Esophagus muscularis mucosa (tissue), 4 donors: ENCODE measurements at regions not wholly inside any gene's neighbourhood (a gene's known extent, or its start where the extent isn't known, plus 50 kb on each side); places are given as distances from the start of the nearest gene placed in this dataset.
"Not testable (repeated sequence)": the region's sequence is repeated elsewhere in the genome, so short reads cannot be mapped to it uniquely, and the experiment has no call there.

Experiments
- CTCF ChIP-seq, 3 experiments: fragments of 200-600 bp in 2 of 3; fragments of 450-650 bp in 1 of 3; sonication (generic) in 2 of 3; IDR thresholded peaks; one replicate each; pipeline ENCODE4 v1.5.1; 2017 to 2019; ENCODE audit warnings: antibody characterized with exemption in 3 of 3, mild to moderate bottlenecking in 2 of 3, moderate library complexity in 1 of 3
- EP300 ChIP-seq: sonication (generic); formaldehyde crosslinking; IDR thresholded peaks from one replicate; pipeline ENCODE4 v1.6.1; 2017; ENCODE audit warnings: antibody characterized with exemption
- POLR2A ChIP-seq: fragments of 450-650 bp; IDR thresholded peaks from one replicate; pipeline ENCODE4 v1.6.1; 2017; ENCODE audit warnings: antibody characterized with exemption, moderate library complexity, mild to moderate bottlenecking, low read depth
- POLR2AphosphoS5 ChIP-seq, 2 donors: sonication (generic); formaldehyde crosslinking; IDR thresholded peaks; one replicate each; pipeline ENCODE4 v1.6.1; 2017; ENCODE audit warnings: antibody characterized with exemption in 2 of 2

- not testable (repeated sequence) for TF ChIP-seq CTCF (IDR thresholded peaks at IDR 0.05); POLR2A; EP300; POLR2AphosphoS5 (IDR thresholded peaks at IDR 0.05)
Measured at GRCh38 chr14:106466483-106466882, 940.1 kb downstream of the TMEM121 start.
